Vagina (tissue), 2 donors: ENCODE measurements at regions not wholly inside any gene's neighbourhood (a gene's known extent, or its start where the extent isn't known, plus 50 kb on each side); places are given as distances from the start of the nearest gene placed in this dataset.

Experiments
- CTCF ChIP-seq, 3 experiments: fragments of 450-650 bp in 2 of 3; fragments of 200-600 bp in 1 of 3; sonication (generic) in 1 of 3; IDR thresholded peaks; one replicate each; pipeline ENCODE4 v1.5.1; 2017 to 2019; ENCODE audit warnings: antibody characterized with exemption in 3 of 3, mild to moderate bottlenecking in 2 of 3, moderate library complexity in 2 of 3
- POLR2A ChIP-seq, 2 donors: fragments of 450-650 bp; IDR thresholded peaks; one replicate each; pipeline ENCODE4 v1.6.1; 2017; ENCODE audit warnings: antibody characterized with exemption in 2 of 2, mild to moderate bottlenecking in 2 of 2, moderate library complexity in 2 of 2
- POLR2AphosphoS5 ChIP-seq, 2 donors: sonication (generic); formaldehyde crosslinking; IDR thresholded peaks; one replicate each; pipeline ENCODE4 v1.9.0; 2017; ENCODE audit warnings: antibody characterized with exemption in 2 of 2, mild to moderate bottlenecking in 2 of 2, low read depth in 1 of 2; ENCODE audit not compliant: insufficient read depth in 1 of 2

GRCh38 chr13:82654143-82654542 lies 1228.1 kb downstream of the SLITRK1 start:
- TF ChIP-seq CTCF (IDR thresholded peaks at IDR 0.05) (no peak), POLR2AphosphoS5 (IDR thresholded peaks at IDR 0.05; ENCODE audit: insufficient read depth in 1 of 2, low read depth in 1 of 2) (no peak), POLR2A (IDR thresholded peaks at IDR 0.05) (no peak)
